HFF-Myc (cell line): ENCODE measurements at regions not wholly inside any gene's neighbourhood (a gene's known extent, or its start where the extent isn't known, plus 50 kb on each side); places are given as distances from the start of the nearest gene placed in this dataset.
"Not testable (repeated sequence)": the region's sequence is repeated elsewhere in the genome, so short reads cannot be mapped to it uniquely, and the experiment has no call there.

Source experiments
- DNase-seq: peaks from one replicate; pipeline ENCODE4 v3.0.0-alpha.2; 2011; ENCODE audit warnings: low read depth; ENCODE audit errors: extremely low read depth
- H3K4me3 ChIP-seq: replicated peaks from 2 replicates; pipeline ENCODE4 v1.5.1; 2011; ENCODE audit warnings: low read depth, mild to moderate bottlenecking, control low read depth, low read length
- CTCF ChIP-seq: IDR thresholded peaks from 2 replicates; pipeline ENCODE4 v1.5.1; 2012; ENCODE audit warnings: mild to moderate bottlenecking, low read depth, low read length, control low read depth; ENCODE audit errors: missing control alignments

- no peak for TF ChIP-seq CTCF
- no peak for DNase-seq
- no peak overlapping the region for H3K4me3 ChIP-seq
Observed at GRCh38 chr15:34501131-34501530, 63.5 kb upstream of the GOLGA8A start.

GRCh38 chr15:34496207-34496995 is 58.8 kb upstream of the GOLGA8A start:
- no peak overlapping the region for H3K4me3 ChIP-seq
- no peak for DNase-seq
- TF ChIP-seq CTCF = no peak

GRCh38 chr15:34495707-34496106 is 58.1 kb upstream of the GOLGA8A start:
- not testable (repeated sequence) for DNase-seq, H3K4me3 ChIP-seq

GRCh38 chr15:34494084-34494399 is 56.4 kb upstream of the GOLGA8A start:
- no peak overlapping the region for H3K4me3 ChIP-seq
- no peak for TF ChIP-seq CTCF
- DNase-seq = no peak

- TF ChIP-seq CTCF = no peak
- H3K4me3 ChIP-seq = no peak overlapping the region
- no peak for DNase-seq
Observed at GRCh38 chr15:34493001-34493400, 55.4 kb upstream of the GOLGA8A start.

- not testable (repeated sequence) for DNase-seq, H3K4me3 ChIP-seq
Observed at GRCh38 chr15:34491488-34491887, 53.9 kb upstream of the GOLGA8A start.

- no peak for TF ChIP-seq CTCF
- no peak overlapping the region for H3K4me3 ChIP-seq
- DNase-seq = no peak
Observed at GRCh38 chr15:34490417-34491193, 53.0 kb upstream of the GOLGA8A start.

- not testable (repeated sequence) for DNase-seq, H3K4me3 ChIP-seq
Observed at GRCh38 chr15:34488973-34489959, 51.7 kb upstream of the GOLGA8A start.
